Urinary bladder (tissue), 3 donors: ENCODE measurements at regions not wholly inside any gene's neighbourhood (a gene's known extent, or its start where the extent isn't known, plus 50 kb on each side); places are given as distances from the start of the nearest gene placed in this dataset.
"Not testable (repeated sequence)": the region's sequence is repeated elsewhere in the genome, so short reads cannot be mapped to it uniquely, and the experiment has no call there.

Experiments used
- DNase-seq: peaks from one replicate; pipeline ENCODE4 v3.0.0-alpha.2; 2015; ENCODE audit errors: extremely low spot score
- H3K27ac ChIP-seq: one replicate; pipeline ENCODE4 v1.5.1; 2013; ENCODE audit warnings: low read depth, mild to moderate bottlenecking, moderate library complexity
- H3K36me3 ChIP-seq: one replicate; pipeline ENCODE4 v1.6.1; 2013; ENCODE audit warnings: mild to moderate bottlenecking, moderate library complexity; ENCODE audit not compliant: insufficient read depth
- H3K4me1 ChIP-seq: one replicate; pipeline ENCODE4 v1.6.1; 2013; ENCODE audit warnings: mild to moderate bottlenecking, moderate library complexity; ENCODE audit not compliant: insufficient read depth
- H3K4me3 ChIP-seq: one replicate; pipeline ENCODE4 v1.5.1; 2013; ENCODE audit warnings: low read depth, low read length
- WGBS: extraction: QIAGEN DNeasy Blood & Tissue Kit; methylation state at CpG from one replicate; pipeline ENCODE4 v1.1.7; 2013; 5-methylcytosine and 5-hydroxymethylcytosine counted together
- donor health status: healthy with polysubstance abuse.
- donor health status: healthy.

DNA sequence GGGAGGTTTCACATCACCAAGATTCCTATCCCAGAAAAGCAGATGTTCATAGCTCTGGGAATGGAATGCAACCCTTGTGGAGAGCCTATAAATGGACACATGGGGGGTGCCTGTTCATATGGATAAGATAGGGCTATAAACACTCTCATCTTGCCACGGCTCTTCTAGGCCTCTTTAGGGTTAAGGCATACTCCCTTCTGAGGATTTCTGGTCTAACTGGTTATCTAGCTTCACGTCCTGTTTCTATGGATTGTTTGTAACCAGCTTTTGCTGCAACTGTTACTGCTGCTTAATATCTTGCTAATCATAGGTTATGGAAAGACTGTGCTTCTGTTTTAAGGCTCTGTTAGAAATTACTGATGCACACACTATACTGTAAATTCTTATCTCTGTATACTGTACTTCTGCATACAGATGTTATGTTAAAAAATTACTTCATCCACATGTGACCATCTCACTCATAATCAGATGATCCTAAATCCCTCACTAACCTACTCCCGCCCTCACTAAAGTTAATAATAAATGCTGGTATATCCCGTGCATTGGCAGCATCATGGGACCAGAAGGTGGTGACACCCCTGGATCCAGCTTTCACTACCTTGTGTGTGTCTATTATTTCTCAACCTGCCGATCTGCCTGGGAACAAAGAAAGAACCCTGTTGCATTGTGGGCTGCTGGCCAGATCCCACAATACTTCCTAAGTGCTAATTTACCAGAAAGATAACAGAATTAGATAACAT lies 68.7 kb downstream of the PRKAB2 start:
- H3K36me3 ChIP-seq, DNase-seq, H3K4me3 ChIP-seq, H3K4me1 ChIP-seq, H3K27ac ChIP-seq: not testable (repeated sequence)
- 51% methylated on average over 5 of the region's 5 CpGs for WGBS

DNA sequence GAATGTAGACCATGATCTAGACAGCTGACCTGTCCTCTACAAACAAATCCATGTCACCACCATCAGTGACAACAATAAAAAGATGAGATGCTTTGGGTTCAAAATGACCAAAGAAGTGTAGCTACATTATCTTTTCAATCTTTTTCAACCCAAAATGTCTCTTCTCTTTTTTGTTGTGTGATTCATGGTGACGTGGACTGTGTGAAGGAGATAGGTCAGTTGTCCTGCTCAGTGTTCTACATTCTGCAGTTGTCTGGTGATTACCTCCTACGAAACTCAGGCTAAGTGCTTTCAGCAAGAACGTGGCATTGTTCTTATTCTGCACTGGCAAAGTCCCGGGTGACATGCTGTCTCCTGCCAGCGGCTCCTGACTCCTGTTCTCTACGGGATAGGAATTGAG lies 73.1 kb downstream of the PRKAB2 start:
- 82% methylated on average over 6 of the region's 6 CpGs for WGBS
- DNase-seq = no peak
- no peak overlapping the region for H3K27ac ChIP-seq

GRCh38 chr1:147098338-147098973 lies 73.8 kb downstream of the PRKAB2 start:
- H3K4me3 ChIP-seq, DNase-seq, H3K4me1 ChIP-seq, H3K27ac ChIP-seq, H3K36me3 ChIP-seq: not testable (repeated sequence)
- WGBS = 80% methylated on average over 11 of the region's 11 CpGs

More for the DNA sequence above, 73.1 kb downstream of the PRKAB2 start:
- Histone ChIP-seq H3K4me3 (no peak overlapping the region), H3K36me3 (no peaks in the 10 kb centered on the region), H3K4me1 (no peaks in the 10 kb centered on the region)

DNA sequence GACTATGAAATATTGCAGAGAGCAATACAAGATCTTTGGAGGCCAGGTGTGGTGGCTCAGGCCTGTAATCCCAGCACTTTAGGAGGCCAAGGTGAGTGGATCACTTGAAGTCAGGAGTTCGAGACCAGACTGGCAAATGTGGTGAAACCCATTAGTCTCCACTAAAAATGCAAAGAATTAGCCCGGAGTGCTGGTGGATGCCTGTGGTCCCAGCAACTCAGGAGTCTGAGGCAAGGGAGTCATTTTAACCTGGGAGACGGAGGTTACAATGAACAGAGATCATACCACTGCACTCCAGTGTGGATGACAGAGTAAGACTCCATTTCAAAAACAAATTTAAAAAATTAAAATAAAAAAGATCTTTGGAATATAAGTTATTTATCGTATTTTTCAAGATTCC lies 76.6 kb downstream of the PRKAB2 start:
- no peaks in the 10 kb centered on the region for H3K36me3 ChIP-seq
- 85% methylated on average over 4 of the region's 4 CpGs for WGBS
- H3K4me3 ChIP-seq = no peak overlapping the region
- H3K4me1 ChIP-seq = no peaks in the 10 kb centered on the region
- DNase-seq = no peak
- H3K27ac ChIP-seq = no peak overlapping the region

DNA sequence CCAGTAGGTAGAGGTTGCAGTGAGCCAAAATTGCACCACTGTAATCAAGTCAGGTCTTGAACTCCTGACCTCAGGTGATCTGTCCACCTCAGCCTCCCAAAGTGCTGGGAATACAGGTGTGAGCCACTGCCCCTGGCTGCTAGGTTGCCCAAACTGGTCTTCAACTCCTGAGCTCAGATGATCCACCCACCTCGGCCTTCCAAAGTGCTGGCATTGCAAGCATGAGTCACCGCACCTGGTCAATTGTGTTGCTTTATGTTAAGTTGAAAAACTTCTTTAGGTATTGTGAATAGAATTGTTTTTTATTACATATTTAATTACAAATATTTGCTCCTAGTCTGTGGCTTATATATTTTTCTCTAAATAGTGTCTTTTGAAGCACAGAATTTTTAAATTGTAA lies 80.5 kb downstream of the PRKAB2 start:
- Histone ChIP-seq H3K4me3 (no peak overlapping the region), H3K36me3 (no peaks in the 10 kb centered on the region), H3K4me1 (no peaks in the 10 kb centered on the region), H3K27ac (no peak overlapping the region)
- DNase-seq = no peak
- WGBS = 87% methylated on average over 2 of the region's 2 CpGs

GRCh38 chr1:147089457-147089856 lies 82.8 kb downstream of the PRKAB2 start:
- 29% methylated on average over 4 of the region's 4 CpGs for WGBS
- no peak overlapping the region for H3K27ac ChIP-seq
- no peaks in the 10 kb centered on the region for H3K4me1 ChIP-seq
- no peaks in the 10 kb centered on the region for H3K36me3 ChIP-seq
- H3K4me3 ChIP-seq = no peak overlapping the region
- no peak for DNase-seq

- Histone ChIP-seq H3K4me1 (no peaks in the 10 kb centered on the region), H3K4me3 (no peak overlapping the region), H3K27ac (no peak overlapping the region), H3K36me3 (no peaks in the 10 kb centered on the region)
- DNase-seq = no peak
These were observed 86.1 kb downstream of the PRKAB2 start for GRCh38 chr1:147086129-147086528.

- DNase-seq = peak; percentile 62
- Histone ChIP-seq H3K4me1 (no peaks in the 10 kb centered on the region), H3K36me3 (no peaks in the 10 kb centered on the region), H3K27ac (no peak overlapping the region), H3K4me3 (peak overlapping the region; percentile 22)
- under 1% methylated on average over 51 of the region's 51 CpGs for WGBS
These were observed 87.8 kb downstream of the PRKAB2 start for GRCh38 chr1:147084273-147085096.

DNA sequence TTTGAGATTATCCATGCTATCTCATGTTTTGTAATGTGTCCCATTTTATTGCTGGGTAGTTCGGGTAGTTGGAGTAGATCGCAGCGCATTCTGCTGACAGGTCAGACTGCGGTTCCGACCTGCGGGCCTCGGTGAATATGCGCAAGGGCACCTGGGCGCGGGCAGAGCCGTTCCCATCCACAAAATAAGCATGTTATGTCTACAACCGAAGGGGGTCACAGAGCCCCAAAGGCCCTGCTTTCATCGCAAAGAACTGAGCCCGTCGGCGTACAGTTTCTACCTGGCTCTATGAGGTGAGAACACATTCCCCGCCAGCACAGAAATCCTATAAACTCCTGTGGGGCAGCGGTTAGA lies 88.4 kb downstream of the PRKAB2 start:
- no peaks in the 10 kb centered on the region for H3K4me1 ChIP-seq
- H3K4me3 ChIP-seq = peak overlapping the region; percentile 22
- no peaks in the 10 kb centered on the region for H3K36me3 ChIP-seq
- H3K27ac ChIP-seq = no peak overlapping the region
- no peak for DNase-seq
- WGBS = 12% methylated on average over 18 of the region's 18 CpGs

- Histone ChIP-seq H3K36me3 (no peaks in the 10 kb centered on the region), H3K27ac (no peak overlapping the region), H3K4me1 (no peaks in the 10 kb centered on the region), H3K4me3 (no peak overlapping the region)
- WGBS = 6% methylated on average over 28 of the region's 28 CpGs
- DNase-seq = no peak
These were observed 91.4 kb downstream of the PRKAB2 start for GRCh38 chr1:147080671-147081394.

GRCh38 chr1:147080006-147080661 lies 92.1 kb downstream of the PRKAB2 start:
- no peaks in the 10 kb centered on the region for H3K36me3 ChIP-seq
- H3K27ac ChIP-seq = no peak overlapping the region
- under 1% methylated on average over 35 of the region's 35 CpGs for WGBS
- peak overlapping the region; percentile 11 for H3K4me3 ChIP-seq
- no peak for DNase-seq
- H3K4me1 ChIP-seq = no peaks in the 10 kb centered on the region

- no peak for DNase-seq
- Histone ChIP-seq H3K36me3 (no peaks in the 10 kb centered on the region), H3K4me1 (no peaks in the 10 kb centered on the region), H3K27ac (no peak overlapping the region), H3K4me3 (peak overlapping the region; percentile 11)
- 3% methylated on average over 45 of the region's 45 CpGs for WGBS
These were observed 92.8 kb downstream of the PRKAB2 start for GRCh38 chr1:147079400-147080005.
